Caco-2 (cell line): ENCODE measurements at regions not wholly inside any gene's neighbourhood (a gene's known extent, or its start where the extent isn't known, plus 50 kb on each side); places are given as distances from the start of the nearest gene placed in this dataset.

ENCODE experiments used
- BruUV-seq: library from RNA; stranded (reverse); fragments of 400-500 nt; replicated peaks from 2 replicates; lab custom pipeline; 2021; lab: Mats Ljungman, UMichigan
- CTCF ChIA-PET: fragments of 300-600 bp; sonication (Branson Sonifier 250); formaldehyde crosslinking; loops from one replicate; lab custom pipeline; 2022; ENCODE audit warnings: antibody characterized with exemption; lab: Charles Lee
- POLR2A ChIA-PET: fragments of 300-600 bp; sonication (Branson Sonifier 250); formaldehyde crosslinking; loops from one replicate; lab custom pipeline; 2022; ENCODE audit warnings: antibody characterized with exemption; lab: Charles Lee
- DNase-seq, 2 experiments: peaks; one replicate each; pipeline versions ENCODE4 v3.0.0 to v3.0.0-alpha.2; 2020 to 2022
- H3K27me3 ChIP-seq: replicated peaks from 2 replicates; pipeline ENCODE4 v1.6.0; 2011; ENCODE audit warnings: low read length; ENCODE audit not compliant: control insufficient read depth, insufficient read depth
- H3K36me3 ChIP-seq: 2 replicates; pipeline ENCODE4 v1.5.1; 2011; ENCODE audit warnings: low read length; ENCODE audit not compliant: control insufficient read depth, insufficient read depth
- H3K4me1 ChIP-seq: fragments of 250-450 bp; sonication (Bioruptor Pico); 2 replicates; pipeline ENCODE4 v1.5.1; 2020; ENCODE audit warnings: mild to moderate bottlenecking
- H3K4me3 ChIP-seq: 2 replicates; pipeline ENCODE4 v1.5.1; 2011; ENCODE audit warnings: low read depth, mild to moderate bottlenecking, control low read depth, low read length
- H3K9me3 ChIP-seq: fragments of 250-450 bp; sonication (Bioruptor Pico); 2 replicates; pipeline ENCODE4 v1.5.1; 2020; ENCODE audit warnings: mild to moderate bottlenecking, moderate library complexity
- H3K27ac Mint-ChIP-seq: one replicate; pipeline ENCODE4 v1.8.0; 2022; ENCODE audit warnings: mixed read lengths; ENCODE audit not compliant: unreplicated experiment
- H3K27me3 Mint-ChIP-seq: one replicate; pipeline ENCODE4 v1.8.0; 2022; ENCODE audit warnings: mixed read lengths; ENCODE audit not compliant: insufficient read depth, unreplicated experiment
- H3K36me3 Mint-ChIP-seq: one replicate; pipeline ENCODE4 v1.8.0; 2022; ENCODE audit warnings: mild to moderate bottlenecking, mixed read lengths; ENCODE audit not compliant: insufficient read depth, unreplicated experiment
- H3K4me1 Mint-ChIP-seq: one replicate; pipeline ENCODE4 v1.8.0; 2022; ENCODE audit warnings: low read depth, mixed read lengths; ENCODE audit not compliant: unreplicated experiment
- H3K4me3 Mint-ChIP-seq: one replicate; pipeline ENCODE4 v1.8.0; 2022; ENCODE audit warnings: mild to moderate bottlenecking, moderate library complexity, mixed read lengths; ENCODE audit not compliant: unreplicated experiment
- H3K9me3 Mint-ChIP-seq: one replicate; pipeline ENCODE4 v1.8.0; 2022; ENCODE audit warnings: mixed read lengths; ENCODE audit not compliant: unreplicated experiment
- CTCF ChIP-seq, 2 experiments: fragments of 200-600 bp in 1 of 2; IDR thresholded peaks; 1 replicate in 1 of 2; 2 replicates in 1 of 2; pipeline versions ENCODE4 v1.5.1 to v1.8.0; 2011 to 2022; ENCODE audit warnings: antibody characterized with exemption in 1 of 2, control low read depth in 1 of 2, inconsistent platforms in 1 of 2, low read depth in 1 of 2, low read length in 1 of 2, mild to moderate bottlenecking in 1 of 2, moderate library complexity in 1 of 2; ENCODE audit not compliant: insufficient read depth in 1 of 2, severe bottlenecking in 1 of 2, unreplicated experiment in 1 of 2
- intact Hi-C: fragments of 100-400 bp; cut with micrococcal nuclease; formaldehyde crosslinking; loops from one replicate; pipeline ENCODE4 v1.10.0; 2022; ENCODE audit not compliant: unreplicated experiment

- no peaks in the 10 kb centered on the region for H3K9me3 ChIP-seq
- Mint-ChIP-seq H3K27me3 (no peaks in the 10 kb centered on the region), H3K4me3 (no peak overlapping the region), H3K36me3 (no peaks in the 10 kb centered on the region), H3K4me1 (peaks cover 37% of the 10 kb centered on the region), H3K9me3 (no peaks in the 10 kb centered on the region), H3K27ac (no peak overlapping the region)
- H3K27me3 ChIP-seq, result no peaks in the 10 kb centered on the region
- H3K4me1 ChIP-seq, result peaks cover 28% of the 10 kb centered on the region
- BruUV-seq, result no TSS peak
- H3K4me3 ChIP-seq, result no peak overlapping the region
- intact Hi-C loops, result no loop called here
- DNase-seq, result no peak
- ChIA-PET POLR2A (no interaction called here), CTCF (no interaction called here)
- no peak for TF ChIP-seq CTCF (IDR thresholded peaks at IDR 0.05; ENCODE audit: insufficient read depth in 1 of 2, low read depth in 1 of 2, low read length in 1 of 2, severe bottlenecking in 1 of 2, unreplicated experiment in 1 of 2)
- H3K36me3 ChIP-seq, result no peaks in the 10 kb centered on the region
Measured at GRCh38 chr5:56513141-56513540, 280.0 kb upstream of the ANKRD55 start.

- Histone ChIP-seq H3K36me3 (no peaks in the 10 kb centered on the region), H3K4me3 (no peak overlapping the region), H3K4me1 (peaks cover 35% of the 10 kb centered on the region), H3K9me3 (no peaks in the 10 kb centered on the region), H3K27me3 (no peaks in the 10 kb centered on the region)
- no peak for TF ChIP-seq CTCF (IDR thresholded peaks at IDR 0.05; ENCODE audit: insufficient read depth in 1 of 2, low read depth in 1 of 2, low read length in 1 of 2, severe bottlenecking in 1 of 2, unreplicated experiment in 1 of 2)
- ChIA-PET POLR2A (no interaction called here), CTCF (no interaction called here)
- no TSS peak for BruUV-seq
- Mint-ChIP-seq H3K27me3 (no peaks in the 10 kb centered on the region), H3K36me3 (no peaks in the 10 kb centered on the region), H3K27ac (no peak overlapping the region), H3K9me3 (no peaks in the 10 kb centered on the region), H3K4me1 (peaks cover 39% of the 10 kb centered on the region), H3K4me3 (no peak overlapping the region)
- no peak for DNase-seq
- intact Hi-C loops, result no loop called here
Measured at GRCh38 chr5:56512313-56512996, 279.3 kb upstream of the ANKRD55 start.

GRCh38 chr5:56511326-56511841 is 278.3 kb upstream of the ANKRD55 start:
- peak overlapping the region; percentile 67 for H3K27ac Mint-ChIP-seq
- no TSS peak for BruUV-seq
- H3K4me1 Mint-ChIP-seq, result peaks cover 44% of the 10 kb centered on the region
- no peak for TF ChIP-seq CTCF (IDR thresholded peaks at IDR 0.05; ENCODE audit: insufficient read depth in 1 of 2, low read depth in 1 of 2, low read length in 1 of 2, severe bottlenecking in 1 of 2, unreplicated experiment in 1 of 2)
- no peaks in the 10 kb centered on the region for H3K27me3 ChIP-seq
- H3K9me3 Mint-ChIP-seq, result no peaks in the 10 kb centered on the region
- no peaks in the 10 kb centered on the region for H3K27me3 Mint-ChIP-seq
- no peaks in the 10 kb centered on the region for H3K9me3 ChIP-seq
- intact Hi-C loops, result no loop called here
- ChIA-PET POLR2A (no interaction called here), CTCF (no interaction called here)
- H3K4me3 Mint-ChIP-seq, result no peak overlapping the region
- no peaks in the 10 kb centered on the region for H3K36me3 ChIP-seq
- H3K4me1 ChIP-seq, result peaks cover 44% of the 10 kb centered on the region
- H3K36me3 Mint-ChIP-seq, result no peaks in the 10 kb centered on the region
- no peak for DNase-seq
- H3K4me3 ChIP-seq, result no peak overlapping the region
